ENCODE measurements at regions not wholly inside any gene's neighbourhood (a gene's known extent, or its start where the extent isn't known, plus 50 kb on each side); places are given as distances from the start of the nearest gene placed in this dataset.
"Not testable (repeated sequence)": the region's sequence is repeated elsewhere in the genome, so short reads cannot be mapped to it uniquely, and the experiment has no call there.

- ChIA-PET CTCF (no interaction called here), POLR2A (no interaction called here)
- Mint-ChIP-seq H3K27ac (no peak overlapping the region), H3K36me3 (no peaks in the 10 kb centered on the region), H3K9me3 (peaks cover 0 to 7% (median 6%) of the 10 kb centered on the region in 3 donors), H3K4me3 (no peak overlapping the region), H3K4me1 (no peaks in the 10 kb centered on the region), H3K27me3 (no peaks in the 10 kb centered on the region)
- Histone ChIP-seq H3K27me3 (replicated peaks in 1 of 2; ENCODE audit: control insufficient read depth in 2 of 2, extremely low read depth in 1 of 2, insufficient read depth in 2 of 2, low read length in 1 of 2) (no peaks in the 10 kb centered on the region), H3K4me3 (ENCODE audit: control insufficient read depth in 1 of 2, extremely low read depth in 1 of 2, low read length in 1 of 2) (no peak overlapping the region), H3K4me1 (ENCODE audit: control insufficient read depth in 1 of 2, extremely low read depth in 1 of 2, insufficient read depth in 2 of 2, low read length in 2 of 2) (no peaks in the 10 kb centered on the region), H3K27ac (ENCODE audit: low read length) (no peak overlapping the region), H3K9me3 (no peaks in the 10 kb centered on the region), H3K36me3 (ENCODE audit: control insufficient read depth in 2 of 2, extremely low read depth in 1 of 2, insufficient read depth in 1 of 2, low read length in 1 of 2) (no peaks in the 10 kb centered on the region)
- ATAC-seq (replicated peaks in 1 of 4) (no peak), DNase-seq (no peak)
- no CpG with 5 or more reads among the region's 2 CpGs for WGBS (ENCODE audit: insufficient coverage)
These were observed 76.3 kb downstream of the DKK1 start for GRCh38 chr10:52390388-52390787.

DNA sequence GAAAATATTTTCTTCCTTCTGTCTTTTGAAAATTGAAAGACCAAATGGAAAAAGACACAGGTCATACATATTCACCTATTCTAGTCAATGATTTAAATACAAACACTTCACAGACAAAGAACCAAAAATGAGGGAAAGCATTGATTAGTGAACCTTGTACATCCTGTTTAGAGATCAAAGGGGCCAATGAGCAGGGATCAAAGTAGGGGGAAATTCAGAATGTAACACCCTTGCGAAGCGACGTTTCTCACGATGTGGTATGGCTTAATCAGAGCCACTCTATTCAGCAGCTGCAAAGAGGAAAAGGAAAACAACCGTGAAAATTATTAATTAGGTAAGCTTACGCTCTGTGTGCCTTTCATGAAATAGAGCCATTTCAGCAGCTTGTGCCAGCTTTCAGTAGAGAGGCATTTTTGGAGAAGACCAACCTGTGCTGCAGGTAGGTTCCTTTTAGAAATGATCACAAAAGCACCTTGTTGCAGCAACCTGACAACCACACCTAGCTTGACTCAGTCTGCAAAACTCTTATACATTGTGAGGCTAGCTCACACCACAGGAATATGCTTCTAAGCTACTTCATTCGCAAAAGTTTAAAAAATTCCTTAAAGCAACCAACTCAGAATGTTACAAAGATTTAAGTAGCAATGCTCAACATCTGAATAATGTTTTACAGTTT, 78.0 kb downstream of the DKK1 start:
- CTCF ChIA-PET: no interaction called here
- no peaks in the 10 kb centered on the region for H3K27me3 ChIP-seq (replicated peaks in 1 of 2; ENCODE audit: control insufficient read depth in 2 of 2, extremely low read depth in 1 of 2, insufficient read depth in 2 of 2, low read length in 1 of 2)
- Mint-ChIP-seq H3K9me3 (peaks cover 0 to 7% (median 6%) of the 10 kb centered on the region in 3 donors), H3K27me3 (no peaks in the 10 kb centered on the region), H3K36me3 (no peaks in the 10 kb centered on the region), H3K4me3 (no peak overlapping the region), H3K27ac (no peak overlapping the region), H3K4me1 (no peaks in the 10 kb centered on the region)
- ATAC-seq (replicated peaks in 1 of 4): no peak
- POLR2A ChIA-PET: no interaction called here
- H3K4me3 ChIP-seq (ENCODE audit: control insufficient read depth in 1 of 2, extremely low read depth in 1 of 2, low read length in 1 of 2): no peak overlapping the region
- H3K27ac ChIP-seq (ENCODE audit: low read length): no peak overlapping the region
- H3K9me3 ChIP-seq: no peaks in the 10 kb centered on the region
- no peak for DNase-seq
- H3K36me3 ChIP-seq (ENCODE audit: control insufficient read depth in 2 of 2, extremely low read depth in 1 of 2, insufficient read depth in 1 of 2, low read length in 1 of 2): no peaks in the 10 kb centered on the region
- no peaks in the 10 kb centered on the region for H3K4me1 ChIP-seq (ENCODE audit: control insufficient read depth in 1 of 2, extremely low read depth in 1 of 2, insufficient read depth in 2 of 2, low read length in 2 of 2)
- 75% methylated on average over 6 of the region's 7 CpGs for WGBS (ENCODE audit: insufficient coverage)

DNA sequence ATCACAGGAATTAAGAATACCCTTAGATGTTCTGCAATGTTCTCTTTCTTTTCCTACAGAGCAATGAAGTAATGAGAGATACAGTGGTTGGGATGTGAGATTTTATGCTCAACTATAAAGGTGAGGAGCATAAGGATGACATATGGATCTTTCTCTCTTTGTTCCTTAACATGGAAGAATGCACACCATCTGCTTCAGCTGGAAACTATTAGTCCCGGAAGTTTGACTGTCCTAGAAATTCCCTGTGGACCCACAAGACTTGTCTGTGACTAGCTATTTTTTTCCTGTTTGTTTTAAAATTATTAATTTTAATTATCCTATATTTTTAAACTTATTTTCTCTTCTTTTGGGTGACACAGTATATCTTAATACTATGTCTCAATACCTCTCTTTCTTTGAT, 80.2 kb downstream of the DKK1 start:
- Mint-ChIP-seq H3K9me3 (peaks cover 0 to 6% (median 4%) of the 10 kb centered on the region in 3 donors), H3K27ac (no peak overlapping the region), H3K4me1 (no peaks in the 10 kb centered on the region), H3K27me3 (no peaks in the 10 kb centered on the region), H3K4me3 (no peak overlapping the region), H3K36me3 (no peaks in the 10 kb centered on the region)
- H3K4me1 ChIP-seq (ENCODE audit: control insufficient read depth in 1 of 2, extremely low read depth in 1 of 2, insufficient read depth in 2 of 2, low read length in 2 of 2): no peaks in the 10 kb centered on the region
- no peaks in the 10 kb centered on the region for H3K36me3 ChIP-seq (ENCODE audit: control insufficient read depth in 2 of 2, extremely low read depth in 1 of 2, insufficient read depth in 1 of 2, low read length in 1 of 2)
- DNase-seq (no peak), ATAC-seq (replicated peaks in 1 of 4) (no peak)
- POLR2A ChIA-PET: no interaction called here
- H3K27me3 ChIP-seq (replicated peaks in 1 of 2; ENCODE audit: control insufficient read depth in 2 of 2, extremely low read depth in 1 of 2, insufficient read depth in 2 of 2, low read length in 1 of 2): no peaks in the 10 kb centered on the region
- H3K9me3 ChIP-seq: no peaks in the 10 kb centered on the region
- no peak overlapping the region for H3K4me3 ChIP-seq (ENCODE audit: control insufficient read depth in 1 of 2, extremely low read depth in 1 of 2, low read length in 1 of 2)
- CTCF ChIA-PET: no interaction called here
- no peak overlapping the region for H3K27ac ChIP-seq (ENCODE audit: low read length)
- no CpG with 5 or more reads among the region's 1 CpG for WGBS (ENCODE audit: insufficient coverage)

DNA sequence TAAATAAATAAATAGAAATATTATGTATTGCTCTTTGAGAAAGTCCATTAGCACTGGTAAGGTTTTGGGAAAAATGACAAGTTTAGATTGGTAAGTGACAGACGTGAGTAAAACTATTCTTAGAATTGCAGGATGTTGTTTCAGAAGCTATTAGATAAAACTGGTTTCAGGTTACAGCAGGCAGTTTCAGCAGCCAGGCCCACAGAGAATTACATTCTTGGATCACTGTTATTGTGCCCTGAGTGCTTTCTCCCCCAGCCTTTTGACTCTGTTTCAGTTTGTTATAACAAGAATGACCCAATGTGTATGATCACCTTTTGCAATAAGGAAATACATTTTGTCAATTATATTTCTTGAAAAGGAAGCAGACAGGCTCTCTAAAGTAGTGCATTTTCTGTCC, 86.5 kb downstream of the DKK1 start:
- no peak overlapping the region for H3K27ac ChIP-seq (ENCODE audit: low read length)
- POLR2A ChIA-PET: no interaction called here
- no peak overlapping the region for H3K4me3 ChIP-seq (ENCODE audit: control insufficient read depth in 1 of 2, extremely low read depth in 1 of 2, low read length in 1 of 2)
- CTCF ChIA-PET: no interaction called here
- Mint-ChIP-seq H3K4me1 (no peaks in the 10 kb centered on the region), H3K9me3 (peaks cover 7 to 16% (median 10%) of the 10 kb centered on the region in 3 donors), H3K27ac (no peak overlapping the region), H3K36me3 (no peaks in the 10 kb centered on the region), H3K27me3 (no peaks in the 10 kb centered on the region), H3K4me3 (no peak overlapping the region)
- 60% methylated on average over 1 of the region's 1 CpG for WGBS (ENCODE audit: insufficient coverage)
- no peaks in the 10 kb centered on the region for H3K27me3 ChIP-seq (replicated peaks in 1 of 2; ENCODE audit: control insufficient read depth in 2 of 2, extremely low read depth in 1 of 2, insufficient read depth in 2 of 2, low read length in 1 of 2)
- H3K9me3 ChIP-seq: no peaks in the 10 kb centered on the region
- DNase-seq (no peak), ATAC-seq (replicated peaks in 1 of 4) (no peak)
- H3K36me3 ChIP-seq (ENCODE audit: control insufficient read depth in 2 of 2, extremely low read depth in 1 of 2, insufficient read depth in 1 of 2, low read length in 1 of 2): no peaks in the 10 kb centered on the region
- H3K4me1 ChIP-seq (ENCODE audit: control insufficient read depth in 1 of 2, extremely low read depth in 1 of 2, insufficient read depth in 2 of 2, low read length in 2 of 2): no peaks in the 10 kb centered on the region

- H3K4me3 Mint-ChIP-seq; ATAC-seq (replicated peaks in 1 of 4); POLR2A ChIA-PET: not testable (repeated sequence)
These were observed 89.7 kb downstream of the DKK1 start for GRCh38 chr10:52403801-52404200.

GRCh38 chr10:52409195-52409594, 95.1 kb downstream of the DKK1 start:
- H3K4me1 ChIP-seq (ENCODE audit: control insufficient read depth in 1 of 2, extremely low read depth in 1 of 2, insufficient read depth in 2 of 2, low read length in 2 of 2): no peaks in the 10 kb centered on the region
- 38% methylated on average over 1 of the region's 2 CpGs for WGBS (ENCODE audit: insufficient coverage)
- H3K4me3 ChIP-seq (ENCODE audit: control insufficient read depth in 1 of 2, extremely low read depth in 1 of 2, low read length in 1 of 2): no peak overlapping the region
- Mint-ChIP-seq H3K9me3 (peaks cover 11 to 22% (median 13%) of the 10 kb centered on the region in 3 donors), H3K27ac (no peak overlapping the region), H3K4me3 (no peak overlapping the region), H3K36me3 (no peaks in the 10 kb centered on the region), H3K27me3 (no peaks in the 10 kb centered on the region), H3K4me1 (no peaks in the 10 kb centered on the region)
- DNase-seq (no peak), ATAC-seq (replicated peaks in 1 of 4) (no peak)
- CTCF ChIA-PET: no interaction called here
- no peaks in the 10 kb centered on the region for H3K36me3 ChIP-seq (ENCODE audit: control insufficient read depth in 2 of 2, extremely low read depth in 1 of 2, insufficient read depth in 1 of 2, low read length in 1 of 2)
- no peaks in the 10 kb centered on the region for H3K27me3 ChIP-seq (replicated peaks in 1 of 2; ENCODE audit: control insufficient read depth in 2 of 2, extremely low read depth in 1 of 2, insufficient read depth in 2 of 2, low read length in 1 of 2)
- no peak overlapping the region for H3K27ac ChIP-seq (ENCODE audit: low read length)
- POLR2A ChIA-PET: no interaction called here
- no peaks in the 10 kb centered on the region for H3K9me3 ChIP-seq

More at GRCh38 chr10:52403801-52404200, 89.7 kb downstream of the DKK1 start:
- H3K27ac Mint-ChIP-seq; H3K9me3 ChIP-seq; DNase-seq; H3K4me1 ChIP-seq (ENCODE audit: control insufficient read depth in 1 of 2, extremely low read depth in 1 of 2, insufficient read depth in 2 of 2, low read length in 2 of 2); H3K36me3 Mint-ChIP-seq; H3K4me3 ChIP-seq (ENCODE audit: control insufficient read depth in 1 of 2, extremely low read depth in 1 of 2, low read length in 1 of 2); H3K27me3 Mint-ChIP-seq; H3K36me3 ChIP-seq (ENCODE audit: control insufficient read depth in 2 of 2, extremely low read depth in 1 of 2, insufficient read depth in 1 of 2, low read length in 1 of 2); H3K27me3 ChIP-seq (replicated peaks in 1 of 2; ENCODE audit: control insufficient read depth in 2 of 2, extremely low read depth in 1 of 2, insufficient read depth in 2 of 2, low read length in 1 of 2); H3K4me1 Mint-ChIP-seq; CTCF ChIA-PET; H3K27ac ChIP-seq (ENCODE audit: low read length): not testable (repeated sequence)
- peaks cover 11 to 31% (median 12%) of the 10 kb centered on the region in 3 donors for H3K9me3 Mint-ChIP-seq
- no CpG with 5 or more reads among the region's 3 CpGs for WGBS (ENCODE audit: insufficient coverage)

GRCh38 chr10:52409928-52410327, 95.8 kb downstream of the DKK1 start:
- no peaks in the 10 kb centered on the region for H3K36me3 ChIP-seq (ENCODE audit: control insufficient read depth in 2 of 2, extremely low read depth in 1 of 2, insufficient read depth in 1 of 2, low read length in 1 of 2)
- Mint-ChIP-seq H3K36me3 (no peaks in the 10 kb centered on the region), H3K4me1 (no peaks in the 10 kb centered on the region), H3K4me3 (no peak overlapping the region), H3K27me3 (no peaks in the 10 kb centered on the region), H3K27ac (no peak overlapping the region), H3K9me3 (peaks cover 11 to 22% (median 13%) of the 10 kb centered on the region in 3 donors)
- DNase-seq: no peak
- WGBS (ENCODE audit: insufficient coverage): no CpG with 5 or more reads among the region's 2 CpGs
- no peaks in the 10 kb centered on the region for H3K4me1 ChIP-seq (ENCODE audit: control insufficient read depth in 1 of 2, extremely low read depth in 1 of 2, insufficient read depth in 2 of 2, low read length in 2 of 2)
- CTCF ChIA-PET: no interaction called here
- H3K4me3 ChIP-seq (ENCODE audit: control insufficient read depth in 1 of 2, extremely low read depth in 1 of 2, low read length in 1 of 2): no peak overlapping the region
- ATAC-seq (replicated peaks in 1 of 4): no peak
- POLR2A ChIA-PET: no interaction called here
- H3K27ac ChIP-seq (ENCODE audit: low read length): no peak overlapping the region
- H3K27me3 ChIP-seq (replicated peaks in 1 of 2; ENCODE audit: control insufficient read depth in 2 of 2, extremely low read depth in 1 of 2, insufficient read depth in 2 of 2, low read length in 1 of 2): no peaks in the 10 kb centered on the region
- H3K9me3 ChIP-seq: no peaks in the 10 kb centered on the region
